ENCODE measurements at regions not wholly inside any gene's neighbourhood (a gene's known extent, or its start where the extent isn't known, plus 50 kb on each side); places are given as distances from the start of the nearest gene placed in this dataset.

- H3K27me3 Mint-ChIP-seq: peaks cover 15% of the 10 kb centered on the region
- no peaks in the 10 kb centered on the region for H3K4me1 Mint-ChIP-seq (ENCODE audit: low read depth)
- CTCF ChIA-PET: no interaction called here
- POLR2A ChIA-PET: no interaction called here
- no peaks in the 10 kb centered on the region for H3K36me3 Mint-ChIP-seq (ENCODE audit: low read depth)
- TF ChIP-seq CTCF (IDR thresholded peaks at IDR 0.05): no peak
- no peak overlapping the region for H3K27ac Mint-ChIP-seq
- intact Hi-C loops (cut with micrococcal nuclease): no loop called here
- ATAC-seq: no peak
- no peak overlapping the region for H3K4me3 Mint-ChIP-seq
- H3K9me3 Mint-ChIP-seq: no peaks in the 10 kb centered on the region
- DNase-seq: no peak
Observed at GRCh38 chr6:165805067-165805555, 142.1 kb upstream of the PDE10A start.

- intact Hi-C loops (cut with micrococcal nuclease): no loop called here
- ATAC-seq (no peak), DNase-seq (no peak)
- POLR2A ChIA-PET: no interaction called here
- Mint-ChIP-seq H3K4me1 (ENCODE audit: low read depth) (no peaks in the 10 kb centered on the region), H3K36me3 (ENCODE audit: low read depth) (no peaks in the 10 kb centered on the region), H3K9me3 (no peaks in the 10 kb centered on the region), H3K27me3 (peaks cover 17% of the 10 kb centered on the region), H3K27ac (no peak overlapping the region), H3K4me3 (no peak overlapping the region)
- TF ChIP-seq CTCF (IDR thresholded peaks at IDR 0.05): no peak
- CTCF ChIA-PET: no interaction called here
Observed at GRCh38 chr6:165804331-165805066, 141.5 kb upstream of the PDE10A start.

- intact Hi-C loops (cut with micrococcal nuclease): no loop called here
- ATAC-seq (no peak), DNase-seq (no peak)
- ChIA-PET POLR2A (no interaction called here), CTCF (no interaction called here)
- H3K4me1 Mint-ChIP-seq (ENCODE audit: low read depth): no peaks in the 10 kb centered on the region
- H3K27ac Mint-ChIP-seq: no peak overlapping the region
- H3K27me3 Mint-ChIP-seq: peaks cover 14% of the 10 kb centered on the region
- H3K9me3 Mint-ChIP-seq: no peaks in the 10 kb centered on the region
- no peak overlapping the region for H3K4me3 Mint-ChIP-seq
- no peak for TF ChIP-seq CTCF (IDR thresholded peaks at IDR 0.05)
- no peaks in the 10 kb centered on the region for H3K36me3 Mint-ChIP-seq (ENCODE audit: low read depth)
Observed at GRCh38 chr6:165800337-165800736, 137.3 kb upstream of the PDE10A start.

- no peak overlapping the region for H3K27ac Mint-ChIP-seq
- no peak overlapping the region for H3K4me3 Mint-ChIP-seq
- H3K36me3 Mint-ChIP-seq (ENCODE audit: low read depth): no peaks in the 10 kb centered on the region
- ChIA-PET POLR2A (no interaction called here), CTCF (interaction anchor here (0.8 kb wide), 1 partner anchor 50 kb away, joined by 3 read pairs; no protein-coding TSS in a partner anchor)
- DNase-seq (no peak), ATAC-seq (no peak)
- intact Hi-C loops (cut with micrococcal nuclease): no loop called here
- peaks cover 14% of the 10 kb centered on the region for H3K27me3 Mint-ChIP-seq
- no peaks in the 10 kb centered on the region for H3K4me1 Mint-ChIP-seq (ENCODE audit: low read depth)
- no peaks in the 10 kb centered on the region for H3K9me3 Mint-ChIP-seq
- no peak for TF ChIP-seq CTCF (IDR thresholded peaks at IDR 0.05)
Observed at GRCh38 chr6:165799391-165800153, 136.5 kb upstream of the PDE10A start.

GRCh38 chr6:165798991-165799390, 135.9 kb upstream of the PDE10A start:
- no peaks in the 10 kb centered on the region for H3K9me3 Mint-ChIP-seq
- H3K27me3 Mint-ChIP-seq: peaks cover 9% of the 10 kb centered on the region
- no peaks in the 10 kb centered on the region for H3K36me3 Mint-ChIP-seq (ENCODE audit: low read depth)
- DNase-seq (no peak), ATAC-seq (no peak)
- TF ChIP-seq CTCF (IDR thresholded peaks at IDR 0.05): no peak
- no peak overlapping the region for H3K4me3 Mint-ChIP-seq
- ChIA-PET POLR2A (no interaction called here), CTCF (interaction anchor here (0.8 kb wide), 1 partner anchor 51 kb away, joined by 3 read pairs; no protein-coding TSS in a partner anchor)
- intact Hi-C loops (cut with micrococcal nuclease): no loop called here
- H3K27ac Mint-ChIP-seq: no peak overlapping the region
- no peaks in the 10 kb centered on the region for H3K4me1 Mint-ChIP-seq (ENCODE audit: low read depth)

Measured in activated CD8-positive, alpha-beta T cell treated with anti-CD3 and anti-CD28 coated beads for 36 hours (primary cell).